SHP77 (cell line): ENCODE measurements at regions not wholly inside any gene's neighbourhood (a gene's known extent, or its start where the extent isn't known, plus 50 kb on each side); places are given as distances from the start of the nearest gene placed in this dataset.

ENCODE experiments used
- DNase-seq, 2 experiments: peaks; one replicate each; lab custom pipeline; 2025; lab: John Stamatoyannopoulos, UW

DNA sequence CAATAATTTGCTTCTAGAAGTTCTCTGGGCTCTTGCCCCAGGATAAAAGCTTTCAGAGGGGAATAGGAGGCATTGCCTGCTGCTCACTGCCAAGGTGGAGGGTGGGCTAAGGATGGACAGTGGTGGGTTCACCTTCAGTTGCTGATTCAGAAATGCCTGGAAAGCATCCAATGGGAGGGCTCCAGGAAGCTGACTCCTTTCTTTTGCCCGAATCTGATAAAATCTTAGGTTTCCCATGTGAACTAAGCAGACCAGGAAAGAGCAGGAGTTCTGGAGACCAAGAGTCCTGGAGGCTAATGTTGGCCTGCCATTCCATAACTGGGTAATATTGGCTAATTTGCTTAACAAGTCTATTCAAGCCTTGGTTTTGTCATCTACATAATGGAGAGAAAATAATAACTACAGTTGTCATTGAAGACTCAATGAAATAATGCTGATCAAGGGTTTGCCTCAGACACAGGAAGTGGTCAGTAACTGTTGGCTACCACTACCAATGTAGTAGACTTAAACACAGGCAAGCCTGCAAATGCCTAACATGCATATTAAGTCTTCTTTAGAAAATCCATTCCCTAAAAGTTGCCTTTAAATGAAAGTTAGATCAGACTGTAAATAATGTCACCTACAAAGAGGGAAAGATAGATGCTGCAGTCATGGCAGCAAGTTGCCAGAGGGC lies 528.4 kb upstream of the NBEA start:
- DNase-seq, result no peak

DNA sequence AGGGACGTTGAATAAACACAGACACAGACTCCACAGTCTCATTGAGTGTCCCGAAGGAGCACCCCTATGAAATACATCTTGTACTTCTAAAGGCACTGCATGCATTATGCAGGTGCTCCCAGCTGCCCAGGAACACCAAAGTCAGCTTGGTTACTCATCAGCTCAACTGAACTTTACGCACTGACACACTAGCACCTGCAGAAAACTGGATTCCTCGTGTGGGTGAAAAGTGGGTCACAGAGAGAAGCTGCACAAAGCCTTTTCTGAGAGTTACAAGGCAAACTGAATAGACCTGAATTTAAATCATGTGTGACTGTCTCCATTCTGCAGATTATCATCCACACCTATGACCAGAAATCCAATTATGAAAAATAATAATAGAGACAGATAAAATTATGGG lies 527.5 kb upstream of the NBEA start:
- DNase-seq, result no peak

DNA sequence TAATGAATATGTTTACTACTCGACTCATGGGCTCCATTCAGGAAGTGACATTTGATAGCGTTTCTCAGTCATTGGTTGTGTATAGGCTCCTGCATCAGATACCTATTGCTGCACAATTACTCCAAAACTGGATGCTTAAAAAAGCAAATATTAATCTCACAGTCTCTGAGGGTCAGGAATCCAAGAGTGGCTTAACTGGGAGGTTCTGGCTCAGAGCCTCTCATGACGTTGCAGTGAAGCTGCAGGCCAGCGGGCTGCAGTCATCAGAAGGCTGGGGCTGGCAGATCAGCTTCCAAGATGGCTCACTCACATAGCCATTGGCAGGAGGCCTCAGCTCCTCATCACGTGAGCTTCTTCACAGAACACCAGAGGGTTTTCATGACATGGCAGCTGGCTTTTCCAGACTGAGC lies 525.1 kb upstream of the NBEA start:
- DNase-seq, result peak; percentile 52 to 78

DNA sequence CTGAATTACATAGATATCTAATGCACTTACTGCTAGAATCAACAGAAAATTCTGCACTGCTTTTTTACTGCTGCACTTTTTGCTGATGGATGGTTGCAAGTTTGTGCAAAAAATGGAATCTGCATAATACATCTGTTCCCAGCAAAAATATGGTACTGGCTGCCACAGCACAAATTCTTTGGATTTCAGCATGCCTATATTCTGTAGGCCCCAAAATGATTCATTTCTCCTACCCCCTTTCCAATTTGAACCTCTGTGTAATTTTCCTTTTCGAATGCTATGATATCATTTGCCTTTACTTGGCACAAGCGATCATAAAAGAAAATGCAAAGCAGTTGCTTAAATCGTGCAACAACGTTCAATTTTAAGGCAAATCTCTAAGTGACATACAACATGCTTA lies 524.2 kb upstream of the NBEA start:
- no peak for DNase-seq

- DNase-seq, result peak; percentile 87 to 91
These were observed 523.0 kb upstream of the NBEA start for GRCh38 chr13:34419025-34419424.

DNA sequence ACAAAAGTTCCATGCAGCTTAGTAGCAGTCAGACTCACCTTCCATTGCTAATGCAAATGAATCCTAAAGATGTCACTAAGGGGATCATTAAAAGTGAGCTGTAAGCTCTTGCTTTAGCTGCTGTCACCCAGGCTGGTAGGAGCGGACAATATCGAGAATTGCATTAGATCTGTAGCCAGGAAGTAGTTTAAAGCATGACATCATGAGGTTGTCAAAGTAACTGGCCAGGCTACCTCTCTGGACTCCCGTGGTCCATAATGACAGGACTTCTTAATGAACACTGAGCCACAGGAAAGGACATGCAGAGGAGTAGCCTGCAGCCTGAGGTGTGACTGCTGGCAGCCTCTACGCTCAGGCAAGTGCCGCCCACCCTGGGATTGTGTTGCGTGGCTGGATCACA lies 522.3 kb upstream of the NBEA start:
- peak in 1 of 2 experiments; percentile 40 for DNase-seq

DNA sequence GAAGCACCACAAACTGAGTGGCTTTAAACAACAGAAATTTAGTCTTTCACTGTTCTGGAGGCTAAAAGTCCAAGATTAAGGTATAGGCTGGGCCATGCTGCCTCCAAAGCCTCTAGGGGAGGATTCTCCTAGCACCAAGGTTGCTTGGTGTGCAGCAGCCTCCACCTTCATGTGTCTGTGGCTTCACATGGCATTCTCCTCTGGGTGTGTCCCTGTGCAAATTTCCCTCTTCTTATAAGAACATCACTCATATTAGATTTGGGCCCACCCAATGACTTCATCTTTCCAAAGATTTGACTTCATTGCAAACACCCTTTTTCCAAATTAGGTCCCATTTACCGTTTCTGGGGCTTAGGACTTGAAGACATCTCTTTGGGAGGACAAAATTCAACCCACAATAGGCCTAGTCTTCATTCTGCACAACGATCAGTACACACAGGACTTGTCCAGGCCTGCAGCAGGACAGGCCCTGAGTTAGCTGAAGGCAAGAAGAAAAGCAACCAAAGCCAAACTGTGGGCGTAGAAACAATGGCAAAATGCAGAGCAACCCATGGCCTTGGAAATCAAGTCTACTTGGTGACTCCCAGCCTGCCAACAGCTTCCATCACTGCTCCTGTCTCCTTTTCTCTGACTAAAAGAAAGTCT lies 521.2 kb upstream of the NBEA start:
- no peak for DNase-seq

DNA sequence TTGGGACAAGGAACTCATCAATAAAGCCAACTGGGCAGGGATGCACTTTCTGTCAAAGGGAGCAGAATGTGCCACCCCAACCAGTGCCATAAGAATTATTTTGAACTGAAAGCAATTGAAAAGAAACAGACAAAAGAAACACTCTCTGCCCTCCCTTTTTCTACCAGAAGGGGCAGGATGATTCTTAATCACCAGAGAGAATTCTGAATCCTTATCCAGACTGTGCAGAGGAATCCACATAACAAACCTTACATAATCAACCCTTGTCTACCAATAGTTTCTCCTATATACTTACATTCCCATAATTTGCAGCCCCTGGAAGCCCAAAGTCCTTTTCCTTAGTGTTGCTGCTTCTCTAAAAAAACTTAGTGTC lies 520.7 kb upstream of the NBEA start:
- no peak for DNase-seq

DNA sequence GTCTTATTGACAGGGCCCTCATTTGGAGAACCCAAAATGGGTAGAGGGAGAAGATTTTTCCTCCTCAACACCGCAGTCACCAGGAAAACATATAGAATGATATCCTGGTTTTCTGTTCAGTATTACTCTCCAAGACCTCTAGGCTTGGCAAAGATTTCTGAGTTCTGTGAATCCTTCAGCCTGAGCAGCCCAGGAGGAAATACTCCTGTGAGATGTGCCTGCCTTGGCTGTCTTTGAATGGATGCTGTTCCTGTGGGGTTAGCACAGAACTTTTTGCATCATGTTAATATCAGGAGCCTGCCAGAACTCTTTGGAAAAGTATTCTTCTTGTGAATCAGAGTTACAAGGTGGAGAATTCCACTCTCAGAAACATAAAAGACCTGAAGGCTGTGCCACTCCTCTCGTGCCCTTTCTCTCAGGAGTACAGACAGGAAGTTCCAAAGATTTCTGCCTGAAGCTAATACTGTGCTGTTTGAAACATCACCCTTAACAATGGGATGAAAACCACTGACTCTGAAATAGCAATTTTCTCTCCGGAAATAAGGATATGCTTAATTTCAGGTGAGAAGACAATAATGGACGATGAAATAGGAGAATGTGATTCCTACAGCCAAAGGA lies 520.1 kb upstream of the NBEA start:
- no peak for DNase-seq

GRCh38 chr13:34422956-34423355 lies 519.1 kb upstream of the NBEA start:
- no peak for DNase-seq

- no peak for DNase-seq
These were observed 516.6 kb upstream of the NBEA start for GRCh38 chr13:34425327-34425949.

DNA sequence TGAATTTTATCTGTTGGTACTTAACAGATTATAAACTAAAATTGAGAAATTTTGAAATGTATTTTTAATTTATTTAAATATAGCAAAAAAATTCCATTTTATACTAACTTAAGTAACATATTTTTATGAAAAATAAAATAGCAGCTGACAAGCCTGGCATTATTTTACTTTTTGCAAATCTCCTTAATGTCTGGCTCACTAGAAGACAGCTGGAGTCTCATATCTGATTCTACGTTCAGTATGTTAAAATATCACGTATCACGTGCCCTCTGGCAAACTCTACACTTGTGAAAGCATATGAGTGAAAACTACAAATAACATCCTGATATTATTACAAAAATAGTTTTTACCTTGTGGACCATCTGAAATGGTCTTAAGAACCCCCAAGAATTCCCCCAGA lies 513.2 kb upstream of the NBEA start:
- no peak for DNase-seq

DNA sequence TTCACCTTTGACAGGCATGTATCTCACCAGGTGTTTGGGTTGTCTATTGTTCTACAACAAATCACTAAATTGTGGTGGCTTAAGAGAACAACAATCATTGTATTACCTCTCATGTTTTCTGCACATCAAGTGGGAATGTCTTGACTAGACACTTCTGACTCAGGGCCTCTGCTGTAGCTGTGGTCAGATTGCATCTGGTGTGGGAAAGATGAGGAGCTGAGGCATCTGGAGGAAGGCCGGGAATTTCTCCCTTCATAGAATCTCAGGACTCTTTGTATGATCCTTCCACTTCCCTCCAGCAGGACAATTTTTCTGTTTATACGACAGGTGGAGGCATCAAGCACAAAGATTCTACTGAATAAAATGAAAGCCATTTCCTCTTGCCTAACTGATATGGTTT lies 511.8 kb upstream of the NBEA start:
- no peak for DNase-seq

DNA sequence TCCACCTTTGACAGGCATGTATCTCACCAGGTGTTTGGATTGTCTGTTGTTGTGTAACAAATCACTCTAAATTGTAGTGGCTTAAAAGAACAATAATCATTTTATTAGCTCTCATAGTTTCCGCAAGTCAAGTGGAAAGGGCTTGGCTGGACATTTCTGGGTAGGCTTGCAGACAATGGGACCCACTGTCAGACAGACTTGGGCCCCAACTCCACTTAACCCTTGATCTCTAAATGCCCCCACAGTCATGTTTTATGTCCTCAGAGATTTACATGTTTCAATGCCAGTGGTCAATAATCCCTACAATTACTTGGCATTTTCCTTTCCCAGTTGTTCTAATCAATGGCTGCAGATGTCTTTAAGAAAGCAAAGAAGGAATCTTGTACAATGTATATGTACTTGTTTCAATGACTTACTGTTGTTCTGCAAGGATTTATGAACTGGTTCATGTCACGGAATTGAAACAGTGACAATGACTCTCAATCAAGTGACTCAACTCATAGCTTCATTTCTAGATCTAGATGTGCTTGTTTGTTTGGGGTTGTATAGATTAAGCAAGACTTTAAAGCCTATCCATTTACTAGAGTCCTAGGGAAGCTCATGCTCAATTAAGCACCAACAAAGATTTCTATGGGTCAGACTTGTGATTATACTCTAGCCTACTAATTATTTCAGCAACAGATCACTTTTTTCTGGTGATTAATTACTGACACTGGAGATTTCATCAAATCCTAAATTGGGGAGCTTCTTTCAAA lies 510.1 kb upstream of the NBEA start:
- DNase-seq, result peak; percentile 20 to 21

DNA sequence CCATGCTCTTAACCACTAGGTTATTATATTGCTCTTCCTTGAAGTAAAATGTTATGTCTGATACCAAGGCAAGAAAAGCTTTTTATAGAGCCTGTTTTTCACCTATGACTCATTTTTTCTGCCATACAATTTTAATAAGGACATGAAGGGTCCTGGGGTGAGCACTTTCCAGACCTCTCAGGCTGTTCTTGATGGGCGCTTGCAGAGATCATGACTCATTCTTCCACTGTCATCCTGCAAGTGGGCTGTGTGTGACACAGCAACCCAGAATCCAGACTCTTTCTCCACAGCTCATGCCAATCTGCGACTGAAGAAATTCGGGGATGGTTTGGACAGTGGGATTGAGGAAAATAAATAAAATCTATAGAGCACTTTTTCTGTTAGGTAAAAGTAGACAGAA lies 506.7 kb upstream of the NBEA start:
- DNase-seq, result peak in 1 of 2 experiments; percentile 33

- DNase-seq, result no peak
These were observed 504.2 kb upstream of the NBEA start for GRCh38 chr13:34437873-34438272.

- DNase-seq, result no peak
These were observed 489.2 kb upstream of the NBEA start for GRCh38 chr13:34452831-34453230.

- peak; percentile 58 to 70 for DNase-seq
These were observed 483.0 kb upstream of the NBEA start for GRCh38 chr13:34458756-34459715.

DNA sequence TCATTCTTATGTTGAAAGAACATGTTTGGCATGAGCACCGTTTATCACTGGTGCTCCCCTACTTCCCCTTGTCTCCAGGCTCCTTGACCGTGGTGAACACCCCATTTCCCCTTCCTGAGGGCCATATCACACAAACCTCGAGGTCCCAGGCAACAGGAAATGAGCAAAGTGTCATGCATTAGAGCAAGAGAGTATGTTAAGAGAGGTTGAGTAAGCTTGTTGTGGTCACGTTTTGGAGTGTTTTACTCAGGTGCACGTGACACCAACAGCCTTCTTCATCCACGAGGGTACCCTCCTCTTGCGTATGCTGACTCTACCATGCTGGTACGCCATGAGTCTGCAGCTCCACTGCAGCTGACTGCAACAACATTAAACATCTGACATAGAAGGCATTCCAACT lies 482.2 kb upstream of the NBEA start:
- no peak for DNase-seq

DNA sequence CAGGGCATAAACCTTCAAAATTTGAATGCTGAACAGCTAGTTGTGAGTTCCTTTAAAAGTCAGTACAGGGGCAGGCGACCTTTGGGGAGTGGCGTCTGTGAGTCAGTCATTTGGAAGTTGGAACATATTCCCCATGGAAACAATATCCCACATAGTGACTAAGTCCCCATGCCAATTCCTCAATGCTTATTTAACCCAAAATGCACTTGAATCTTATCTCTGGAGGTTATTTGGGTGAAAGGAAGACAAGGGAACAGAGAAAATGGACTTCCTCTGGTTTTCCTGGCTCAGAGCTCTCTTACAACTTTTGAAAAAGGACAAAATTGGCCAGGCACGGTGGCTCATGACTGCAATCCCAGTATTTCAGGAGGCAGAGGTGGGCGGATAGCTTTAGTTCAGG lies 479.2 kb upstream of the NBEA start:
- no peak for DNase-seq

- DNase-seq, result no peak
These were observed 478.1 kb upstream of the NBEA start for GRCh38 chr13:34464011-34464410.
